A673 (cell line): ENCODE measurements at regions not wholly inside any gene's neighbourhood (a gene's known extent, or its start where the extent isn't known, plus 50 kb on each side); places are given as distances from the start of the nearest gene placed in this dataset.

Experiments
- EZH2 ChIP-seq: fragments of 200-600 bp; sonication (generic); IDR thresholded peaks from 2 replicates; pipeline ENCODE4 v1.6.1; 2017; ENCODE audit warnings: borderline replicate concordance, low read depth, mild to moderate bottlenecking, mixed read lengths, antibody characterized with exemption, low read length; ENCODE audit not compliant: poor library complexity, severe bottlenecking
- TF ChIP-seq, protein P1 (sequence below): fragments of 300-800, 200-600 bp; sonication (generic); conservative IDR thresholded peaks from 2 replicates; pipeline ENCODE4 v1.5.1; 2017; ENCODE audit warnings: low read depth, mild to moderate bottlenecking, antibody characterized with exemption, low read length, moderate library complexity, mixed read lengths

DNA sequence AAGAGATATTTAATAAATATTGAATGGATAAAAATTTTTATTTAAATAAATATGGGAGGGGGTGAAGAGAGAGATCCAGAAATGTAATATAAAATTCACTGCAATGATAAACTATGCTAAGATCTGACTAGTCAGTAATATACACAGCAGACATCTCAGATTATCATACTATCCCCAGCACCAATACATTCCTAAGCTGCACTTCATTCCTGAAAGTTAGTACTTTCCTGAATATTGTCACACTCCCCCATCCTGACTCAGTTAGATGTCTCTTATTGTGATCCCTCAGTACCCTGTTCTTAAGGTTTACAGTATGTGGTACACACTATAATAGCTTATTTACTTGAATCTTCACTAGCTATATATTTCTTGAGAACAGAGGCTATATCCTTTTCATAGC is 88.3 kb upstream of the KCNQ5 start:
- TF ChIP-seq, protein P1, sequence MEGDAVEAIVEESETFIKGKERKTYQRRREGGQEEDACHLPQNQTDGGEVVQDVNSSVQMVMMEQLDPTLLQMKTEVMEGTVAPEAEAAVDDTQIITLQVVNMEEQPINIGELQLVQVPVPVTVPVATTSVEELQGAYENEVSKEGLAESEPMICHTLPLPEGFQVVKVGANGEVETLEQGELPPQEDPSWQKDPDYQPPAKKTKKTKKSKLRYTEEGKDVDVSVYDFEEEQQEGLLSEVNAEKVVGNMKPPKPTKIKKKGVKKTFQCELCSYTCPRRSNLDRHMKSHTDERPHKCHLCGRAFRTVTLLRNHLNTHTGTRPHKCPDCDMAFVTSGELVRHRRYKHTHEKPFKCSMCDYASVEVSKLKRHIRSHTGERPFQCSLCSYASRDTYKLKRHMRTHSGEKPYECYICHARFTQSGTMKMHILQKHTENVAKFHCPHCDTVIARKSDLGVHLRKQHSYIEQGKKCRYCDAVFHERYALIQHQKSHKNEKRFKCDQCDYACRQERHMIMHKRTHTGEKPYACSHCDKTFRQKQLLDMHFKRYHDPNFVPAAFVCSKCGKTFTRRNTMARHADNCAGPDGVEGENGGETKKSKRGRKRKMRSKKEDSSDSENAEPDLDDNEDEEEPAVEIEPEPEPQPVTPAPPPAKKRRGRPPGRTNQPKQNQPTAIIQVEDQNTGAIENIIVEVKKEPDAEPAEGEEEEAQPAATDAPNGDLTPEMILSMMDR, result no peak
- TF ChIP-seq EZH2, result no peak
